GM18508 (cell line): ENCODE measurements at regions not wholly inside any gene's neighbourhood (a gene's known extent, or its start where the extent isn't known, plus 50 kb on each side); places are given as distances from the start of the nearest gene placed in this dataset.
A peak's percentile ranks its signal among the peaks of the same experiment; 100 is the strongest.

Source experiments
- ATAC-seq: cut with Tn5 transposase; IDR thresholded peaks from one replicate; pipeline ENCODE4 v1.9.1; 2021; ENCODE audit warnings: moderate number of reproducible peaks; ENCODE audit not compliant: insufficient read depth, unreplicated experiment

GRCh38 chr11:15607361-15608036, 492.8 kb downstream of the INSC start:
- ATAC-seq = no peak

GRCh38 chr11:15609445-15609844, 494.7 kb downstream of the INSC start:
- no peak for ATAC-seq

DNA sequence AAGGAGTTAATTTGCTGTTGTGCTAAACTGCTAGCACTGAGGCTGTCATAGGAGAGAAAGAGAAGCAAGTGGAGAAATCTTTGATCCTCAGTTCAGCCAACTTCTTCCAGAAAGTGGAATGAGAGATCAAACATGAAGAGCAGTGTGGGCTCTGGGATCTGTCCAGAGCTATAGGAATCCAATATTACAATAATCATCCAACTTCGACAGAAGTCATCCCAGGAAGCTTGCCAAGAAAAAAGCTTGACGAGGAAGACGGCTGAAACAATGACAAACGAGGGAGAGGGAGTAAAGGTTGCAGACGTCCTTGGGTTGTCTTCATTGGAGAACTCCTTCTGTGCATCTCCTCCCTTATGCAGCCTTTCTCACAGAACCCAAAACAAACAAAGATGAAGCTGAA, 496.2 kb downstream of the INSC start:
- no peak for ATAC-seq

GRCh38 chr11:15613251-15613650, 498.5 kb downstream of the INSC start:
- no peak for ATAC-seq

DNA sequence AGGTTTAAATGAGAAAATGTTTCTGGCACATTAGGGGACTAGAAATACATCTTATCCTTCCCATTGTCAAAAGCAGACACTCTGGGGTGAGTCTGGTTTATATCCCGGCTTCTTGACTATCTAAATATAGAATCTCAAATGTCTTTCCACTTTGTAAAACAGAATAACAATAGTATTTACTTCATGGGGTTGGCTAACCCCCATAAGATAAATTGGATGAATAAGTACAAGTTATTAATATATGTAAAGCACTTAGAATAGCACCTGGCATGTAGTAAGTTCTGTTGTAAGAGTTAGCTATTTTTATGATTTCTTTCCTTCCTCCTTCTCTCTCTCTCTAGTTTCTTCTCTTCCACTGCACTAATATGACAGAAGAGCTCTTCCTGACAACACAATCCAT, 499.1 kb downstream of the INSC start:
- no peak for ATAC-seq

- no peak for ATAC-seq
Measured at GRCh38 chr11:15615398-15616096, 500.8 kb downstream of the INSC start.

GRCh38 chr11:15616130-15617105, 501.7 kb downstream of the INSC start:
- no peak for ATAC-seq

DNA sequence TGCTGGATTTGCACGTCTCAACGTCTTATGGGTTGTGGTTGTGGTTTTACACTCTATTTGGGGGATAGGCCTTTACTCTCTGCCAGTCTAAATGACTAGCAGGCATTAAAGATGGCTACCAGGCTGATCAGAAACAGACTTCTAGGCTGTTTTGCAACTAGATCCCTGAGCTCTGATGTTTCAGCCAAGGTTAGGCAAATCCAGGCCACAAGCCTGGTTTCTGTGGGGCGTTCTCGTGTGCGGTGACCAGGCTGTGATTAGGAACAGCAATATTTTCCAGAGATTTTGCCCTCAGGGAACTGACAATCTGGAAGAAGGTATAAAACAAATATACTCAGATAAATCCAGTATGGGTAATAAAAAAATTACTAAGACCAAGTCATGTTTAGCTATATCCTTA, 502.4 kb downstream of the INSC start:
- ATAC-seq = no peak

GRCh38 chr11:15618583-15619032, 503.9 kb downstream of the INSC start:
- ATAC-seq = no peak

- ATAC-seq = no peak
Measured at GRCh38 chr11:15621565-15621964, 506.8 kb downstream of the INSC start.

DNA sequence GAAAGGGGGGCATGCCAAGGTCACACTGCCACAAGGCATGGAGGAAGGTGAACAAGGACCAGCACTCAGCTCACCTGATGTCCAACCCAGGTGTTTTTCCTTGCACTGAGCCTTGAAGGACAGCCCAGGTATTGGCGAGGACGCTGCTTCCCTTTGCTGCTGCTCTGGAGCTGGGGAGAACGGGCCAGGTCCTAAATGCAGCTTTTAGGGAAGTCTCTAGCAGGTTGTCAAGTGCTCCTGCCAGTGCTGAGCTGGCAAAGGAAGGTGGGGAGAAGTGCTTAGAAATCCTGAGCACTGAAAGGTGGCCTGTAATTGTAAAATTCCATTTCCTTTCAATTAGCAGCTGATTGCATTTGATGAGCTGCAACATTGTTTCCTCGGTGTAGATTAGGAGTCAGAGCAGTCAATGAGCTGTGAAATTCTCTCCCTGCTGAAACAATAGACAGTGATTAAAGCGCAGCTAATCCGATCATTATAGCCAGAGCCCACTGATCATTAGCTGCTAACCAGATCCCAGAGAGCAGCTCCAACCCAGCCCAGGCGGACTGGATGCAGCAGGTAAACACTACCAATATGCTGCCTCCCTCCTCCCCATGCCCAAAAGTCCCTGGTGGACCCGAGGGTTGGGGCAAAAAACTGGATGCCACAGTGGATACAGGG, 507.6 kb downstream of the INSC start:
- no peak for ATAC-seq

- ATAC-seq = no peak
Measured at GRCh38 chr11:15624701-15625100, 510.0 kb downstream of the INSC start.

- ATAC-seq = no peak
Measured at GRCh38 chr11:15625691-15626090, 511.0 kb downstream of the INSC start.

- ATAC-seq = no peak
Measured at GRCh38 chr11:15627560-15627959, 512.8 kb downstream of the INSC start.

DNA sequence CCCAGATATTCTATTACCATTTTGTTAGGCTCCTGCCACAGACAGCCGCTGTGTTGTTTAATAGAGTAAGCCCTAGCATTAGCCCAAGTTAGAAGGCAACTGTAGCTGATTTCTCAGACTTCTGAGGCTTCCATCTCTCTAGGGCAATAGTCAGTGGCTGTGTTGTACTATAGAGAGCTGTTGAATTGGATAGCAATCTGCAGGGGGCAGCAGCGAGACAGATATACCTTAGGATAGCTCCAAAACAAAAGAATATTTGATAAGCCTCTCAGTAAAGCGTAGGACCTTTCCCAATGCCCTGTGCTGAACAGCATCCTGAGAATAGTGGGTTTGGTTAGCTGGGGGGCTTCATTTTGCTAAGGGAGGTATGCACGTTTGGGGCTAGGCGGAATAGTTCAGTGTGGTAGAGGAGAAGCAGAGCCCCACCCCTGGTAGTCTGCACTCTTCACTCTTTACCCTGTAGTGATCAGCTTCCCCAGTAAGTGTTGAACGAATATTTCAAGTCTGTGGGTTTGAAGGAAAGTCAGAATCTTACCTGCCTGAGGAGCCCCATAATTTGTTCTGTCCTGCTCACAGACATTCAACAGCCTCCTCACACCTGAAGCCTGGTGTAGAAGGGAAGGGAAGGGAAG, 515.1 kb downstream of the INSC start:
- no peak for ATAC-seq

DNA sequence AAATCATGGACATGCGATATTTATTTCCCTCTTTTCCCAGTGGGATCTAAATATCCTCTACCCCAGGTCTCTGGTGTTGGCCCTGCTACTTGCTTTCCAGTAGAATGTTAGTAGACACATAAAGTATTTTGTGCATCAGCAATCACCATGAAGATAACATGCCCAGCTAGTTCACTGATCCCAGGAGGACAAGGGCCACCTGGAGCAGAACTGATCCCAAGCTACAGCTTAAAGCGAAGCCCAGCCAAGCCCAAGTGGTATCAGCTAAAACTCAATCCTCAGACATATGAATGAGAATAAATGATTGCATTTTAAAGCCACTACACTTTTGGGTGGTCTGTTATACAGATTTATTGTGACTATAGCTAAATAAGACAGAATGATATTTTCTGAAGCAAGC, 516.2 kb downstream of the INSC start:
- no peak for ATAC-seq

DNA sequence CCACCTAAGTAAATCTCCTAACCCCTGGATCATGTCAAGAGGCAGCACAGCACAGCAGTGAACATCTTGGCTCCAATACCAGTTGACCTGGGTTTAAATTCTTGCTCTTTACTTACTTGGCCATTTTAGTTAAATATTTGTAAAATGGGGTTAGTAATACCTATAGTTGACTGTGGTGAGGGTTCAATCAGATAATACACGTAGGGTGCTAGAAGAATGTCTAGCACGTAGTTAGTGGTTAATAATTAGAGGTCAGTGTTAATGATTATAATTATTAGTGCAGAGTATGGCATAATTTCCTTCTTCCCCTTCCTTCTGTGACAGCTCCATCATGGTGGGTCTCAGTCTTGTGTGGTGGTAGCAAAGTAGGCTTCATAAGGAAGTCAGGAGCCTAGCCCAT, 520.8 kb downstream of the INSC start:
- peak; percentile 62 for ATAC-seq

DNA sequence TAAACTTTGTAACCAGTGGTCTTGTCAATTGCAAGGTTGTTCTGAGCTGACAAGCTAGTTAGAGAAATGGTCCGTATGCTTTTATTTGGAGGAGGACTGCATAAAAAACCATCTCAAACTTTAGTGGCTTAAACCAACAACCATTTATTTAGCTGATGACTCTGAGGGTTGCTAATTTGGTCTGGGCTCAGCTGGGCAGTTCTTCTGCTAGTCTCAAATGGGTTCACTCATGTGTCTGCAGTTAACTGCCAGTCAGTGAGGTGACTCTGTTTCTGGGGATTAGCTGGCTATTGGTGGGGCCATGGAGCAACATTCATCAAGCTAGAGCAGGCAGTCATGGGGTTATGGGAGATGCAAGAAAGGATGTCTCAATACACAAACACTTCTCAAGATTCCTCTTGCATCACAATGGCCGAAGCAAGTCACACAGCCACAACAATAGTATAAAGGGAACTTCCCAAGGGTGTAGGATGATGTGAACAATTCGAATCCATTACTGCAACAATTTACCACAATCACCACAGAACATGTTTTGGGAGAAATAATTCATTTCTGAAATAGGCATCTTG, 521.9 kb downstream of the INSC start:
- ATAC-seq = no peak

DNA sequence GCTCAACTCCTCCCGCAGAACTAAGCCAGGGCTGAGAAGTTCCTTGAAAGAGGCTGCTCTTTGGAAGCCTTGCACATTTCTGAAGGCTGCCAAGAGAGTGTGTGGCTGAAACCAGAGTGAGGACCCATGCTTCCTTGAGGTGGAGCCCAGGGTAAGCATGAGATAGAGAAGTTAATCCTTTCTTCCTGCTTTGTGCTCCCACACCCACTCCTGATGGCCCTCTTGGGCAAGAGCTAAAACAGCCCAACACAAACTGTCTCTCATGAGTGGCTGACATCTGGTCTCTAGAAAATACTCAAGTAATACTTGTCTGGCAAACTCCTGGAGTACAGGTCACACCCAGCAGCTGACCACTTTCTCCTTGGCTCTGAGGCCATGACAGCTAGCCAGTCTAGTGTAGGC, 523.7 kb downstream of the INSC start:
- ATAC-seq = no peak

- ATAC-seq = no peak
Measured at GRCh38 chr11:15640318-15640717, 525.6 kb downstream of the INSC start.
